ENCODE measurements at regions not wholly inside any gene's neighbourhood (a gene's known extent, or its start where the extent isn't known, plus 50 kb on each side); places are given as distances from the start of the nearest gene placed in this dataset.
A peak's percentile ranks its signal among the peaks of the same experiment; 100 is the strongest.

DNA sequence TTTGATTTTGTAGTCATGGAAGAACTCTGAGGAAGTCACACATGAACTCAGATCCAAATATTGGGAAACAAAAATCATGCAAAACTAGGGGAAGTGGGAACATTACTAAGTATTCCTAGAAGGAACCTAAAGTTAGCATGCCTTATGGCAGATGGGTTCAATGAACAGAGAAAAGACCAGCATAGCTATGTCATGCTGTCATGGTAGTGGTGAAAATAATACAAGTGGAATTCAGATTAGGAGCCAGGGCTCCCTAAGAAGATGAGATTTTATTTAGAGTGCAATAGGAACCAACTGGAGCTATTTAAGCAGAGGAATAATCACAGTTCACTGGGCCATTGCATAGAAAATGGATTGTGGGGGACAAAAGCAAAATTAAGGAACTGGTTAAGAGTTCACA, 134.0 kb downstream of the DIO2 start:
- H3K36me3 Mint-ChIP-seq, result no peaks in the 10 kb centered on the region
- ChIA-PET POLR2A (no interaction called here), CTCF (interaction anchor here in 1 of 2 donors (0.6 kb wide), 1 partner anchor 21 kb away, joined by 3 read pairs; no protein-coding TSS in a partner anchor)
- Histone ChIP-seq H3K4me1 (ENCODE audit: control insufficient read depth in 1 of 2, extremely low read depth in 1 of 2, insufficient read depth in 2 of 2, low read length in 2 of 2) (no peaks in the 10 kb centered on the region), H3K27ac (ENCODE audit: low read length) (no peak overlapping the region), H3K36me3 (ENCODE audit: control insufficient read depth in 2 of 2, extremely low read depth in 1 of 2, insufficient read depth in 1 of 2, low read length in 1 of 2) (no peaks in the 10 kb centered on the region), H3K9me3 (peaks cover 6% of the 10 kb centered on the region), H3K27me3 (replicated peaks in 1 of 2; ENCODE audit: control insufficient read depth in 2 of 2, extremely low read depth in 1 of 2, insufficient read depth in 2 of 2, low read length in 1 of 2) (no peaks in the 10 kb centered on the region), H3K4me3 (ENCODE audit: control insufficient read depth in 1 of 2, extremely low read depth in 1 of 2, low read length in 1 of 2) (no peak overlapping the region)
- no peak overlapping the region for H3K4me3 Mint-ChIP-seq
- H3K4me1 Mint-ChIP-seq, result no peaks in the 10 kb centered on the region
- ATAC-seq (replicated peaks in 1 of 4) (no peak), DNase-seq (no peak)
- no peak overlapping the region for H3K27ac Mint-ChIP-seq
- H3K27me3 Mint-ChIP-seq, result no peaks in the 10 kb centered on the region
- peaks cover 0 to 32% (median 15%) of the 10 kb centered on the region in 3 donors for H3K9me3 Mint-ChIP-seq

DNA sequence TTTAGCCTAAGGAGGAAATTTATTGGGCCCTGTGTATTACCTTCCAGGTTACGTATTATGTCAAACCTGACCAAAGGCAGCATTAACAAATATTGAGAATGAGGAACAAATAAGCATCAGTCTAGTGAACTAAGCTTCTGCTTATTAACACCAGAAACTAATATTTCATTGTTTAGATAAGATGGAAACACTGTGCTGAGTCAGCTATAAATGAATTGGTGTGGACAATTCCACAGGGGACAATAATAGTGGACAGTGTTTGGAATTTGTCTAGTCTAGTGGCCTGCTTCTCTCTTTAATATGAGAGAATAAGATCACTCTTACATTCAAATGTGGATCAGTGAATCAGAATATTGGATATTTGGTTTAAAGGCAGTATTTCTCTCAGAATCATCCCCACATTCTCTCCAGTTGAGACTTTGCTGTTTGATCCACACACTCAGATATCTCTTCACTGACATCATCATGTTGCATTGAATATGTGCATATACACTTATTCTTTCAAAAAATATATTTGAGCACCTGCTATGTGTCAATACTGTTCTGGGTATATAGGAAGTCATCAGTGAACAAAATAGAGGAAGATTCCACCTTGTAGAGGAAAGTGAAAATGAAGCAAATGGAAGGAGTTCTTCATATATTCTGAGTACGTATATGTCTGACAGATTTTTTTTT, 136.3 kb downstream of the DIO2 start:
- WGBS (ENCODE audit: insufficient coverage), result no CpG with 5 or more reads among the region's 2 CpGs
- ChIA-PET POLR2A (no interaction called here), CTCF (no interaction called here)
- Histone ChIP-seq H3K27me3 (replicated peaks in 1 of 2; ENCODE audit: control insufficient read depth in 2 of 2, extremely low read depth in 1 of 2, insufficient read depth in 2 of 2, low read length in 1 of 2) (no peaks in the 10 kb centered on the region), H3K27ac (ENCODE audit: low read length) (no peak overlapping the region), H3K4me1 (ENCODE audit: control insufficient read depth in 1 of 2, extremely low read depth in 1 of 2, insufficient read depth in 2 of 2, low read length in 2 of 2) (no peaks in the 10 kb centered on the region), H3K36me3 (ENCODE audit: control insufficient read depth in 2 of 2, extremely low read depth in 1 of 2, insufficient read depth in 1 of 2, low read length in 1 of 2) (no peaks in the 10 kb centered on the region), H3K9me3 (peaks cover 6% of the 10 kb centered on the region), H3K4me3 (ENCODE audit: control insufficient read depth in 1 of 2, extremely low read depth in 1 of 2, low read length in 1 of 2) (no peak overlapping the region)
- DNase-seq (no peak), ATAC-seq (replicated peaks in 1 of 4) (no peak)
- H3K4me1 Mint-ChIP-seq, result no peaks in the 10 kb centered on the region
- H3K36me3 Mint-ChIP-seq, result no peaks in the 10 kb centered on the region
- peaks cover 3 to 39% (median 14%) of the 10 kb centered on the region in 3 donors for H3K9me3 Mint-ChIP-seq
- no peak overlapping the region for H3K4me3 Mint-ChIP-seq
- H3K27me3 Mint-ChIP-seq, result no peaks in the 10 kb centered on the region
- no peak overlapping the region for H3K27ac Mint-ChIP-seq

DNA sequence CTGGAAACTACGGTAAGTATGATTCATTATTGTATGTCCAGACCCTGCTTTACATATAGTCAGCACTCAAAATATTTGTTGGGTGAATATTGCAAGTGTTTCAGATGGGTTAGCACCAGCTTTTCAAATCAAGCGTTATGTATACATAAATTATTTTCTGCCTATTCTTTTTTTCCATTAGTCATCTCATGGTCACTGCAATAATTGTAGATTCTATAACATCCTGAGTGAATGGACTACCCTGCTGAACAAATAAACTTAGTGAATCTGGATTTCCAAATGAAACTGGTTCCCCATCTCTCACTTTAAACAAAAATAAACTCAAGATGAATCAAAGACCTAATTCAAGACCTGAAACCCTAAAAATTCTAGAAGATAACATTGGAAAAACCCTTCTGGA, 152.3 kb downstream of the DIO2 start:
- ChIA-PET POLR2A (no interaction called here), CTCF (no interaction called here)
- DNase-seq, result no peak
- Mint-ChIP-seq H3K9me3 (peaks cover 3 to 7% (median 5%) of the 10 kb centered on the region in 3 donors), H3K27me3 (peaks cover 0 to 3% of the 10 kb centered on the region in 2 donors), H3K36me3 (no peaks in the 10 kb centered on the region), H3K27ac (no peak overlapping the region), H3K4me1 (no peaks in the 10 kb centered on the region), H3K4me3 (no peak overlapping the region)
- H3K4me1 ChIP-seq (ENCODE audit: control insufficient read depth in 1 of 2, extremely low read depth in 1 of 2, insufficient read depth in 2 of 2, low read length in 2 of 2), result no peaks in the 10 kb centered on the region
- H3K27ac ChIP-seq (ENCODE audit: low read length), result no peak overlapping the region
- H3K36me3 ChIP-seq (ENCODE audit: control insufficient read depth in 2 of 2, extremely low read depth in 1 of 2, insufficient read depth in 1 of 2, low read length in 1 of 2), result no peaks in the 10 kb centered on the region
- no peak overlapping the region for H3K4me3 ChIP-seq (ENCODE audit: control insufficient read depth in 1 of 2, extremely low read depth in 1 of 2, low read length in 1 of 2)
- H3K27me3 ChIP-seq (replicated peaks in 1 of 2; ENCODE audit: control insufficient read depth in 2 of 2, extremely low read depth in 1 of 2, insufficient read depth in 2 of 2, low read length in 1 of 2), result no peaks in the 10 kb centered on the region
- no peak for ATAC-seq (replicated peaks in 1 of 4)
- no peaks in the 10 kb centered on the region for H3K9me3 ChIP-seq
- WGBS (ENCODE audit: insufficient coverage), result no CpG with 5 or more reads among the region's 2 CpGs

DNA sequence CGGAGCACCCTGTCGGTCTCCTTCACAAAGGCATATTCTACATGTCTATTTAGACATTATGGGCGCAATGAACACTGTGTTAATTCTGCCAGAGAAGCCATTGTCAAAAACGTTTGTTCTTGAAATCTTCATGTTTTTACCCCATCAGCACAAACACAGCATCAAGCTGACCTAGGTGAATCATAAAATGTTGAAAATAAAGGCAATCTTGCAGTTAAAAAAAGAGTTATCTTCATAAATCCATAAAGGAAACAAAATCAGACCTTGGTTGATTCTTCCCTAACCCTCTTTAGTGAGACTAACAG, 154.9 kb downstream of the DIO2 start:
- no peaks in the 10 kb centered on the region for H3K9me3 ChIP-seq
- Mint-ChIP-seq H3K9me3 (peaks cover 0 to 4% (median 3%) of the 10 kb centered on the region in 3 donors), H3K4me1 (no peaks in the 10 kb centered on the region), H3K27ac (no peak overlapping the region), H3K36me3 (no peaks in the 10 kb centered on the region), H3K27me3 (peaks cover 0 to 3% of the 10 kb centered on the region in 2 donors), H3K4me3 (no peak overlapping the region)
- ChIA-PET CTCF (interaction anchor here in 1 of 2 donors (0.6 kb wide), 1 partner anchor 1116 kb away, joined by 3 read pairs; no protein-coding TSS in a partner anchor), POLR2A (no interaction called here)
- no peak overlapping the region for H3K4me3 ChIP-seq (ENCODE audit: control insufficient read depth in 1 of 2, extremely low read depth in 1 of 2, low read length in 1 of 2)
- no peaks in the 10 kb centered on the region for H3K36me3 ChIP-seq (ENCODE audit: control insufficient read depth in 2 of 2, extremely low read depth in 1 of 2, insufficient read depth in 1 of 2, low read length in 1 of 2)
- DNase-seq (no peak), ATAC-seq (replicated peaks in 1 of 4) (no peak)
- no peak overlapping the region for H3K27ac ChIP-seq (ENCODE audit: low read length)
- 60% methylated on average over 1 of the region's 4 CpGs for WGBS (ENCODE audit: insufficient coverage)
- H3K4me1 ChIP-seq (ENCODE audit: control insufficient read depth in 1 of 2, extremely low read depth in 1 of 2, insufficient read depth in 2 of 2, low read length in 2 of 2), result no peaks in the 10 kb centered on the region
- no peaks in the 10 kb centered on the region for H3K27me3 ChIP-seq (replicated peaks in 1 of 2; ENCODE audit: control insufficient read depth in 2 of 2, extremely low read depth in 1 of 2, insufficient read depth in 2 of 2, low read length in 1 of 2)

DNA sequence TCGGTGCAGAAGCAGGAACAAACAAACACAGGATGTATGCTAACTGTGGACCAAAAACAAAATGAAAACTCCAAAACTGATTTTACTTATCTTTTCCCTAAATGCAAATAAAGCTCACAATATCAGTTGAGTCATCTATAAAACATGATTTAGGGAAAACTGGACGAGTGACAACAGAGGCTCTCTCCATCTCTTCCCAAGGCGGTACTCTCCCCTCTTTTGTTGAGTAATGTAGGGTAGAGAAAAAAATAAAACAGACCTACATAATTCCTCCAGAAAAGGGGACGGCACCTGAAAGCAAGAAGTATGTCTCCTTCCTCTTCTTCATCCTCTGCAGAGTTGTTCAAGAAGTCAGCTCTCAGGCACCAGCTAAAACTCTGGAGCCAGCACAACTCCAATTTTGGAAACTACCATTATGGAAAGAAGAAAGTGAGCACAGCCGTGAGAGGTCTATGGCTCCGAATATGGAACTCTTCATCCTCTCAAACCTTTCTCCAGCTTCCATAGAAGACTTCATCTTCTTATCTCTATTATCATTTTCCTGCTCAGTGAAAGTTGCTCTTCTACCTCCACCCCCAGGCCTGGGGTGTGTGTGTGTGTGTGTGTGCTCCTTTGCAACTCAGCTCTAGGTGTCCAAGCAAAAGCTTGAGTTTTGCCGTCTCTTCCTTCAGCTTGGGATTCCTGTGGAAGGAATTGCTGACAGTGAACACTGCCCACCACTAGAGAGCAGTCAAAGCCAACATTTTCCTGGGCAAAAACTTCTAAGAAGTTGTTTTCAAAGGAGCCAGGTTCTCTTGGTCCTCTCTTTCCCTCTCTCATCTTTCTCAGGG, 155.4 kb downstream of the DIO2 start:
- Histone ChIP-seq H3K27me3 (replicated peaks in 1 of 2; ENCODE audit: control insufficient read depth in 2 of 2, extremely low read depth in 1 of 2, insufficient read depth in 2 of 2, low read length in 1 of 2) (no peaks in the 10 kb centered on the region), H3K36me3 (ENCODE audit: control insufficient read depth in 2 of 2, extremely low read depth in 1 of 2, insufficient read depth in 1 of 2, low read length in 1 of 2) (no peaks in the 10 kb centered on the region), H3K9me3 (no peaks in the 10 kb centered on the region), H3K27ac (ENCODE audit: low read length) (no peak overlapping the region), H3K4me3 (ENCODE audit: control insufficient read depth in 1 of 2, extremely low read depth in 1 of 2, low read length in 1 of 2) (no peak overlapping the region), H3K4me1 (ENCODE audit: control insufficient read depth in 1 of 2, extremely low read depth in 1 of 2, insufficient read depth in 2 of 2, low read length in 2 of 2) (no peaks in the 10 kb centered on the region)
- no peaks in the 10 kb centered on the region for H3K4me1 Mint-ChIP-seq
- H3K27ac Mint-ChIP-seq, result no peak overlapping the region
- H3K9me3 Mint-ChIP-seq, result peaks cover 0 to 4% (median 3%) of the 10 kb centered on the region in 3 donors
- no peaks in the 10 kb centered on the region for H3K36me3 Mint-ChIP-seq
- CTCF ChIA-PET, result no interaction called here
- POLR2A ChIA-PET, result no interaction called here
- peak in 1 of 35 experiments; percentile 1 for DNase-seq
- no peak for ATAC-seq (replicated peaks in 1 of 4)
- 0% methylated on average over 1 of the region's 7 CpGs for WGBS (ENCODE audit: insufficient coverage)
- H3K4me3 Mint-ChIP-seq, result no peak overlapping the region
- H3K27me3 Mint-ChIP-seq, result peaks cover 0 to 3% of the 10 kb centered on the region in 2 donors

GRCh38 chr14:80055226-80055625, 156.1 kb downstream of the DIO2 start:
- no peak for ATAC-seq (replicated peaks in 1 of 4)
- Mint-ChIP-seq H3K9me3 (peaks cover 0 to 6% (median 3%) of the 10 kb centered on the region in 3 donors), H3K4me3 (no peak overlapping the region), H3K27me3 (peaks cover 0 to 3% of the 10 kb centered on the region in 2 donors), H3K4me1 (no peaks in the 10 kb centered on the region), H3K36me3 (no peaks in the 10 kb centered on the region), H3K27ac (no peak overlapping the region)
- no peaks in the 10 kb centered on the region for H3K36me3 ChIP-seq (ENCODE audit: control insufficient read depth in 2 of 2, extremely low read depth in 1 of 2, insufficient read depth in 1 of 2, low read length in 1 of 2)
- ChIA-PET POLR2A (no interaction called here), CTCF (no interaction called here)
- DNase-seq, result no peak
- no peak overlapping the region for H3K4me3 ChIP-seq (ENCODE audit: control insufficient read depth in 1 of 2, extremely low read depth in 1 of 2, low read length in 1 of 2)
- H3K4me1 ChIP-seq (ENCODE audit: control insufficient read depth in 1 of 2, extremely low read depth in 1 of 2, insufficient read depth in 2 of 2, low read length in 2 of 2), result no peaks in the 10 kb centered on the region
- no peaks in the 10 kb centered on the region for H3K9me3 ChIP-seq
- H3K27ac ChIP-seq (ENCODE audit: low read length), result no peak overlapping the region
- no CpG with 5 or more reads among the region's 1 CpG for WGBS (ENCODE audit: insufficient coverage)
- H3K27me3 ChIP-seq (replicated peaks in 1 of 2; ENCODE audit: control insufficient read depth in 2 of 2, extremely low read depth in 1 of 2, insufficient read depth in 2 of 2, low read length in 1 of 2), result no peaks in the 10 kb centered on the region

Data from T-cell (primary cell).